Suprapubic skin (tissue), 3 donors: ENCODE measurements at regions not wholly inside any gene's neighbourhood (a gene's known extent, or its start where the extent isn't known, plus 50 kb on each side); places are given as distances from the start of the nearest gene placed in this dataset.

ENCODE experiments used
- CTCF ChIP-seq, 2 donors: fragments of 200-600 bp in 1 of 2; fragments of 450-650 bp in 1 of 2; sonication (generic) in 1 of 2; IDR thresholded peaks; one replicate each; pipeline ENCODE4 v1.5.1; 2016 to 2019; ENCODE audit warnings: antibody characterized with exemption in 2 of 2, mild to moderate bottlenecking in 1 of 2, moderate library complexity in 1 of 2
- POLR2A ChIP-seq, 2 donors: fragments of 450-650 bp; IDR thresholded peaks; one replicate each; pipeline ENCODE4 v1.6.1; 2017; ENCODE audit warnings: antibody characterized with exemption in 2 of 2, mild to moderate bottlenecking in 2 of 2, moderate library complexity in 2 of 2

DNA sequence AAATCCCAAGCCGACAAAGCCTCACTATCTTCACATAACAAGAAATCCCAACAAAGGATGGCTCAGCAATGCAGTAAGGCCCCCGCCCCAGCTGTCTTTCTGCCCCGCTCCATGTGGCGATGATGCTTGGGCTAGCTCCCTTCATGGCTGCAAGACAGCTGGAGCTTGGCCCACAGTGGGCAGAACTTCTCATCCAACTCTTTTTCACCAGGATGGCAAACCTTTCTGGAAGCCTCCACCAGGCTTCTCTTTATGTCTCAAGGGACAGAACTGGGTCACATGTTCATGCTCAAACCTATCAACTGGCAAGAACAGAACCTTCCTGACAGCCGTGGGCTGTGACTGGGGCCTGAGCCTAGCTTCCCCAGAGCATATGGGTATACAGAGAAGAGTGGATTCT is 260.5 kb upstream of the MKLN1 start:
- no peak for TF ChIP-seq POLR2A (IDR thresholded peaks at IDR 0.05)
- no peak for TF ChIP-seq CTCF (IDR thresholded peaks at IDR 0.05)
